SH-SY5Y (cell line): ENCODE measurements at regions not wholly inside any gene's neighbourhood (a gene's known extent, or its start where the extent isn't known, plus 50 kb on each side); places are given as distances from the start of the nearest gene placed in this dataset.

Experiments
- GATA2 ChIP-seq: IDR thresholded peaks from 2 replicates; pipeline ENCODE4 v1.6.1; 2011; ENCODE audit warnings: mild to moderate bottlenecking, low read depth, low read length
- GATA3 ChIP-seq: IDR thresholded peaks from 2 replicates; pipeline ENCODE4 v1.6.1; 2011; ENCODE audit warnings: low read depth, mild to moderate bottlenecking, low read length, moderate library complexity

- TF ChIP-seq GATA2 (no peak), GATA3 (no peak)
These were observed 328.4 kb upstream of the DDX18 start for GRCh38 chr2:117486081-117486480.

GRCh38 chr2:117492209-117492851 lies 322.2 kb upstream of the DDX18 start:
- no peak for TF ChIP-seq GATA2
- TF ChIP-seq GATA3 = no peak

GRCh38 chr2:117500721-117501120 lies 313.8 kb upstream of the DDX18 start:
- TF ChIP-seq GATA2 = no peak
- TF ChIP-seq GATA3 = no peak

- TF ChIP-seq GATA2 (no peak), GATA3 (no peak)
These were observed 312.4 kb upstream of the DDX18 start for GRCh38 chr2:117502121-117502520.

- no peak for TF ChIP-seq GATA2
- no peak for TF ChIP-seq GATA3
These were observed 302.2 kb upstream of the DDX18 start for GRCh38 chr2:117512307-117512706.

- TF ChIP-seq GATA2 (no peak), GATA3 (no peak)
These were observed 300.1 kb upstream of the DDX18 start for GRCh38 chr2:117514371-117514770.

- TF ChIP-seq GATA3 (no peak), GATA2 (no peak)
These were observed 295.3 kb upstream of the DDX18 start for GRCh38 chr2:117519238-117519637.

GRCh38 chr2:117519721-117520120 lies 294.8 kb upstream of the DDX18 start:
- TF ChIP-seq GATA2 (no peak), GATA3 (no peak)

- TF ChIP-seq GATA3 = no peak
- no peak for TF ChIP-seq GATA2
These were observed 291.2 kb upstream of the DDX18 start for GRCh38 chr2:117523267-117523666.

- TF ChIP-seq GATA2 (no peak), GATA3 (no peak)
These were observed 290.7 kb upstream of the DDX18 start for GRCh38 chr2:117523711-117524238.

- no peak for TF ChIP-seq GATA3
- TF ChIP-seq GATA2 = no peak
These were observed 278.4 kb upstream of the DDX18 start for GRCh38 chr2:117536139-117536538.

- TF ChIP-seq GATA3 (no peak), GATA2 (no peak)
These were observed 277.5 kb upstream of the DDX18 start for GRCh38 chr2:117537032-117537431.

GRCh38 chr2:117551858-117552257 lies 262.6 kb upstream of the DDX18 start:
- TF ChIP-seq GATA3 (no peak), GATA2 (no peak)

- no peak for TF ChIP-seq GATA3
- TF ChIP-seq GATA2 = no peak
These were observed 261.0 kb upstream of the DDX18 start for GRCh38 chr2:117553448-117553847.

GRCh38 chr2:117555965-117556364 lies 258.5 kb upstream of the DDX18 start:
- no peak for TF ChIP-seq GATA3
- no peak for TF ChIP-seq GATA2
